Limb (tissue), 2 donors: ENCODE measurements at regions not wholly inside any gene's neighbourhood (a gene's known extent, or its start where the extent isn't known, plus 50 kb on each side); places are given as distances from the start of the nearest gene placed in this dataset.
A peak's percentile ranks its signal among the peaks of the same experiment; 100 is the strongest.

Experiments used
- DNase-seq, 2 donors: peaks; one replicate each; pipeline ENCODE4 v3.0.0-alpha.2; 2016; ENCODE audit errors: extremely low spot score in 2 of 2

DNA sequence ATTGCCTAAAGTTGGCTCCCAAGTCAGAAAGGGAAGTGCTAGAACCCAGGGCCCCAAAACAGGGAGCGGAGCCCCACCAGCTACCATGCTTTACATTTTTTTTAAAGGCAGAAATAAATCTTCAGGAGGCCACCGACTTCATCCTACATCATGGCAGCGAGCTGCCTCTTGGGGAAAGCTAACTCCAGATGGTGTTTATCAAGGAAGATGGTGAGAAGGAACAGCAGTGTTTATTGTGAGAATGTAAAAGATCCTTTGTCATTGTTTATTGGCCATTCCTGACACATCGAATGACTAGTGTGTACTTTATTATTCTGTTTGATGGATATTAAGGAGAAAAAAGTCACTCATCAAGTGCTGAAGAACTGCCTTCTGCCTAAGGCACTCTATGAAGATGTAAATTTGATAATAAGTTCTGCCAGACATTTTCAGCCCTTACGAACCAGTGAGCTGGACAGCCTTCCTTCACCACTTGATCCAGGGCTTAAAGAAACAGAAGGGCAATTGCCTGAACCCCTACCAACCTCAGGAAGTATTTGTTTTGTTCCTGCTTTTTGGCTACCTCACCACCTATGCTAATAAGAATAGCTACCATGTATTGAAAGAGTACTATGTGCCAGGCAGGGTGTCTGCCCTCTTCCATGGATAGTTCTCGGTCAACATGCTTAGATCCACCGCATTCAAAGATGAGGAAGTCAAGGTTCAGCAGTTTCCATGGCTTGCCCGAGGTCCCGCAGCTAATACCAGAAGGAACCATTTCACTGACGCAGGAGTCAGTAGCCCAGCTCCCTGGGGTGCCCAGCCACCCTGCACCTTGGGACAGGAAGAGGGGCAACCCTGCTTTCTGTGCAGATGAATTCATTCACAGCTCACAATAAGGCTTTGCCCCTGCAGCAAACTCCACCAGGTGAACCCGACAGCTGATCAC lies 194.7 kb upstream of the RREB1 start:
- DNase-seq: no peak

DNA sequence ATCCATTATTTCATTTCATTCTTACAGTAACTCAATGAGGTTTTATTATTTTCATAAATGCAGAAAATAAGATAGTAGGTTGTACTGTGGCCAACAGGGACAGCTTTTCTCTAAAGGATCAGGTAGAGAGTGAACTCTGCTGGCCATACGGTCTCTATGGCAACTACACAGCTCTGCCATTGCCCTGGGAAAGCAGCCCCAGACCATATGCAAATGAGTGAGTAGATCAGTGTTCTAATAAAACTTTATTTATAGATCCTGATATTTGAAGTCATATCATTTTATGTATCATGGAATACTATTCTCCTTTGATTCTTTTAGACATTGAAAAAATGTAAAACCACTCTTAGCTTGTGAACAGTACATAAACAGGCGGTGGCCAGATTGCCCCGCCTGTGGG lies 192.5 kb upstream of the RREB1 start:
- no peak for DNase-seq

DNA sequence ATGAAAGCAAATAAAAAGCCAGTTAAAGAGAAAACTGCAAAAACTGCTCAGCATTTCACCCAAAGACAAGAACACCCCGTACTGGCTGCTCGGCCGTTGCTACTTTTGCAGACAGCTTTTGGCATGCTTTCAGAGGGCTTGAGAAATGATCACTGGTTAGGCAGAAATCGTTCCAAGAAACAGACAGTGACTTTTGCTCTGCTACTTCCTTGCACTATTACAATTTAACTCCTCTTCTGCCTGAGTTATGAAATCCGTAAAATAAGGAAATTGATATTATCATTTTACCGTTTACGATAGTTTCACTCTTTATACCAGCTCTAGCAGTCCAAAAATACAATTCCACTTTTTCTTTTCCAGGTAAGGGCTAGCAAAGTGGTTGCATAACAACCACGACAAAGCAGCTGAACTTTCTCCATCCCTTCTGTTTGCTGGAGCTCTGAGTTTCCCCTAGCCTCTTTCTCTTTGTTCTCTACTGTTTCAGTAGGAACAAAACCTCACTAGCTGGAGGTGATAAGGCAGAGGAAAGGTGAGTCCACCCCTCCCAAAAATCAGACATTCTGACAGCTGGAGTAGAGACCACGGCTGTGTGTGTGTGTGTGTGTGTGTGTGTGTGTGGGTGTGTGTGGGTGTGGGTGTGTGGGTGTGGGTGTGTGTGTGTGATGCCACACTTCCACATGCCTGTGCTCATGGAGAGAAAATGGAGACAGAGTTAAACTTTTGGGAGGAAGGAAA lies 191.8 kb upstream of the RREB1 start:
- DNase-seq: peak in 1 of 2 donors; percentile 65

DNA sequence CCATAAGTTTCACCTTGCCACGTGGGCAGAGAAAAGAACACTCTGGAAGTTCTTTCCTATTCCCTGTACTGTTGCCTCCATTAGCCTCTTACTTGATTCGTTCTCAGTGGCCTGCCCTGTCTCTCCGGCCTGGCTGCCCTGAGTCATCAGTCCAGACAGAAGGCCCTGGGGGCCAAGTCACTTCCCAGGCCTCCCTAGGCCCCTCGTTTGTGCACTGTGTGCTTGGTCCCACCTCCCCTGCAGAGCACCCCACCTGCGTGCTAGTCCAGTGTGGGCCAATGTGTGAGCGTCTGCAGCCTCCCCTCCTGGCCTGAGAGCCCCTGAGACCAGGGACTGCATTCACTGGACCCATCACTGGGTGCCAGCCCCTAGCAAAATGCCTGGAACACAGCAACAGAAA lies 191.2 kb upstream of the RREB1 start:
- DNase-seq: no peak

DNA sequence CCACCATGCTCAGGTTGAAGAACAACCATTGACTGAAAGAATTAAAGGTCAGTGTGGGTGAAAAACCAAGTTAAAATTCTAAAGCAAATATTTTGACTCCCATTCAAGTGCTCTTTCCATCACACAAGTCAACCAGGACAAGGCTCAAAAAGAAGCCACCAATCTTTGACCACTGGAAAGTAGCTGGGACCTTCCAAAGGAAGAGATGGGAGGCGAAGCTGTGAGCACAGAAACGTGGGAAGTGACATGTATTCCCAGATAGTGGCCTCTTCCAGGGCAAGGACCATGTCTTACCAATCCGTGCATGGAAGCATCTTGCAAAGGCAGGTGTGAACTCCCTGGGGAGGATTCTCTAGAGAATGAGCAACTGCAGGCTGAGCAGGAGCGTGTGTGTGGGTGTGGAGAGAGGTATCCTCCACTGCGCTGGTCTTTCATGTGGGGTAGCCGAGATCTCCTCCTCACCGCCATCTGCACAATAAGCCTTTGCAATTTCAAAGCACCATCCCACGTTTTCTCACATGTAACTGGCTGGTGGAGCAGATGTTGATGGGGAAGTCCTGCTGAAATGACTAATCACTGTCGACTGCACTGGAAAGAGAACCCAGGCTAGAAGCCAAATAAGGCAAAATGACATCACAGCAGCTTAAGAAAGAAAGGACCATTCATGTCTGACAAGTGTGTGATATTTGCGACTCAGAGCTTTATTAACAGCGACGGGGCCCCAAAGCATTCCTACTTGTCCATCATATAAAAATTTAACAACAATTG lies 189.4 kb upstream of the RREB1 start:
- no peak for DNase-seq

DNA sequence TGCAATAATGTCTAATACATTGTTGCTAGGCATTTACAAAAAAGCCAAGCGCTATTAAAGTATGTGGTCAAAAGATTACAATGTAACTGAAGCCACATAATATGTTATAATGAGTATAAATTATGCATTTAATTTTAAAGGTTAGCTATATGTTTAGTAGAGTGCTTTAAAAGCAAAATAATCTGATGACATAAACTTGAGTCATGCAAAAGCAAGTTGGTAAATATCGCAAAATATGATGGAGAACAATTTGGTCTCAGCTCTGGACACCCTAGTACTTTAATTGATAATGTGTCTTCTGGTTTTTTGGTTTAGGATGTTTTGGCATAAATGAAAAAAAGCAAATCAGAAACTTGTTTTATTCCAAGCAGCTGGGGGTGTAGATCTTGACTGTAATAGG lies 188.6 kb upstream of the RREB1 start:
- DNase-seq: no peak

DNA sequence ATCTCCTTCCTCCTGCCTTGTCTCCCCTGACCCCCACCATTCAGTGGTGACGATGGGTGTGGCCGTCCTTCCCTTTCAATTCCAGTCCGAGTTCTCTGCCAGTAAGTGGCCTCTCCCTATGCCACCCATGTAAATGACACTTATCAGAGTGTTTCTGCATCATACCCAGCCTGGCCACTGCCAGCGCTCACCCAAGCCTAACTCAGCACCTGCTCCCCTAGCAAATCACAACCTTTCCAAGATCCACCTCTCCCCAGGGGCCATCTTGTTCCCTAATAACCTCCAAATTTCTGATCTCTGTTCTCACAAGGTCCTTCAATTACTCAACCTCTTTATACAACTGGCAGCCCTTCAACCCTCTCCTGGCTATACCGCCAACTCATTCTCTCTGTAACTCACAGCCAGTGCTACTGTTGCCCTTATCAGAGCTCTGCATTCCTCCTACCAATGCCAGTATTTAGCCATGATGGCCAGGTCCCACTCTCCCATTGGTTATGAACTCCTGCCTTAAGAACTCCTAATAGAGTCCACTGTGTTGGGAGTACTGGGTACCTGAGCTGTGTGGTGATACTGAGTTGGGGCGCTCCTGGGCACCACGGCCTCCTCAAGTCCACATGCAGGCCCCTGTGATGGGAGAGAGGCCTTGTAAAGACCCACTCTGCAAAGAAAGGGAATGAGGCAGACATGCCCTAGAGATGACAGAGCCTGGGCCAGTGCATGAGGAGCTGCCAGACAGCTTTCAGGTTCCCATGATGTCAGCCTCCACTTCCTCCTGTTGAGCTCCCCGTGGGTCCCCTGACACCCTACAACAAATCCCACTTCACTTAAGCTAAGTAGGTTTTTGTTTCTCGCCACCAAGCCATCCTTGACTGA lies 187.4 kb upstream of the RREB1 start:
- DNase-seq: no peak

DNA sequence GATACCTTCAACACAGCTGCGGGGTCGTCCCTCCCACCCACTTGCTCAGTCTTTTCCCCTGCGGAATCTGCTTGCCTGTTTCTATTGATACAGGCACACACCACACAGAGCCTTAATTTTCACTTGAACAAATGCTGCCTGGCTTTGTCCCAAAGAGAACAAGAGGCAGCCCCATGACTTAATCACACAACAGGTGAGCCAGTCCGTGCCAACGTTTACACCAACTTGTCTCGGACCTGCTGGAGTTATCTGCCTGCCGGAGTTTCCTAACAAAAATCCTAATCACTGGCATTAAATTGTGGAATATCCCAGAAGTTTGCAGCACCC lies 186.8 kb upstream of the RREB1 start:
- DNase-seq: no peak

DNA sequence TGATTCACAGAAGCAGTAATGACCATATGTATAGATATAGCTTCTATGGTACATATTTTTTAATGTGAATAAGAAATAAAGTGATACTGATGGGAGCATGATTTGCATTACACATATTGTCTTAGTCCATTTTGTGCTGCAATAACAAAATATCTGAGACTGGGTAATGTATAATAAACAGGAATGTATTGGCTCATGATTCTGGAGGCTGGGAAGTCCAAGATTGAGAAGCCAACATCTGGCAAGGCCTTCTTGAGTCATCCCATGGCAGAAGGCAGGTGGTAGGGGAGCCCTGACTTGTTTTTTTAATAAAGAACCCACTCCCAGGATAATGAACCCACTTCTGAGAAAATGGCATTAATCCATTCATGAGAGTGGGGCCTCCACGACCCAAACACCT lies 185.6 kb upstream of the RREB1 start:
- no peak for DNase-seq

DNA sequence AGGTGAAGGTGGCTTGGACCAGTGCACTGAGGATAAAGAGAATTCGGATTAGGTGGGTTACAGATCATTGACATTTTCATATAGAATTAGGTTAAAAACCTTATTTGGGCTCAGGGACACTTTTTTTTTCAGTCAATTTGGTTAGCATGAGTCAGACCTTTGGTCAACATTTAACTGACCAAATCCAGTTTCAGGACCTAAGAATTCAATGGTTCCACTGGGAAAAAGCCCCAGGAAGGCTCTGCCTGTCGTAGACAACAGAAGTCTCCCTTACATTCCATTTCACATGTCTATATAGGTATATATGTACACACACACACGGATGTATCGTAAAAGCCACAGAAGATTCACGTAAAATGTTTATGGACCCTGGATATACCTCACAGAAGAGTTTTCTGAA lies 184.2 kb upstream of the RREB1 start:
- DNase-seq: no peak

DNA sequence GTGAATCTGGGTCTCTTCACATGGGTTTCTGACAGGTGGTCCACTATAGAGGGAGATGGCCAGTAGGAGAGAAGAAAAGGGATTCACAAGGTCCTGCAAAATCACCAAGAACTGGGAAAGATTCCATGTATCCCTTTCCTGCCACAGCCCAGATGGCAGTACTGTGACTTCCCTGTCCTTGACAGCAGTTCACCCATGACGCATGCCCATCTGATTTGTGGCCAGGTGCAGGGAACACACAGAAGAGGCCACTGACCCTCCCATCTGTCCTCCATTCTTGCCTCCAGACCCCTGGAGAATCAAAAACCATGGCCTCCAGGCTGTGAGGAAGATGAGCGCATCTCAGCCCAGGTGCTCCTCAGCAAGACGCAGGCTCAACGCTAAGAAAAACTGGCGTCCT lies 183.1 kb upstream of the RREB1 start:
- no peak for DNase-seq

DNA sequence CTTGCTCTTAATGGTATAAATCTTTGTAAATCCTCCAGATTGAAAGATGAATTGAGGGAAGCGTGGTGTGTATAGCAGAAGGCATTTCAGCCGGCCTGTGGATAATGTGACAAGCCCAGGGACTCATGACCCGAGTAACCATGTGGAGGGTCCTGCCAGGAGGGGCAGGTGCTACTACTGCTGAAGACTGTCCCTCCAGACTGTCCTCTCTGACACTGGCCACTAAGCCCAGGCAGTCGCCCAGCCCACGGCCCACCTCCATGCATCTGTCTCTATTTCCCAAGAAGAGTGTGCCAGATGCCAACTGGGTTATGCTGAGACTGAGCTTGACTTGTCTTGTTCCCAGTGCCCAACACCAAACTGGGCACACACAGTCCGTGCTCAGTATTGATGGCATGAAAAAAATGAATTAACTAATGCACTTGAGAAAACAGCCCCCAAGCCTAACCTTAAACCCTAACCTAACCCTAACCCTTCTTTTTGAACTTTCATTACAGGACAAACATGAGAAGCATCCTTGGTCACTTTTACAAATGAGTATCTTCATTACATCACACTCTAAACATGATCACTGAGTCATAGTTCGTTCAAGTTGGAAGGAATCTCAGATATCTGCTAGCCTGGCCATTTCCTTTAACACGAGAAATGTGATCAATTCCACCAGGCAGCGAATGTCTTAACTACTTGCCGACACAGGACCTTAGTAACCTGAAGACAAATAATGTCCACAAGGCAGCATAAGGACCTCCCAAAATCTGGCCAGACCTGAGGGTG lies 182.2 kb upstream of the RREB1 start:
- DNase-seq: no peak

DNA sequence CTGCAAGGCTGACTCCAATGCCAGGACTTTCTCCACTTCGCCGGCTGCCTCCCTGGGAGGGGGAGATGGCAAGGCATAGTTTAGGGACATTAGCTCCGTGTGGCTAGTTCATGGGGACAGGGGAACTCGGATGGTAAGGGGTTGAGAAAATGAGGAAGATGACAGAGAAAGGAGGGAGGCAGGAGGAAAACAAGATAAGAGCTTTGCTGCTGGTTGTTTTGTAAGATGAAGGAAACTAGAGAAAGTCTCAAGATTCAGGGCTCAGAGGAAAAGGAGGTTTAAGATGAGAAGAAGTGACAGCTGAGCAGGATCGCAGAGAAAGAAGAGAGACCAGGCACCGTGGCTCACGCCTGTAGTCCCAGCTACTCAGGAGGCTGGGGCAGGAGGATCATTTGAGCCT lies 180.9 kb upstream of the RREB1 start:
- no peak for DNase-seq

DNA sequence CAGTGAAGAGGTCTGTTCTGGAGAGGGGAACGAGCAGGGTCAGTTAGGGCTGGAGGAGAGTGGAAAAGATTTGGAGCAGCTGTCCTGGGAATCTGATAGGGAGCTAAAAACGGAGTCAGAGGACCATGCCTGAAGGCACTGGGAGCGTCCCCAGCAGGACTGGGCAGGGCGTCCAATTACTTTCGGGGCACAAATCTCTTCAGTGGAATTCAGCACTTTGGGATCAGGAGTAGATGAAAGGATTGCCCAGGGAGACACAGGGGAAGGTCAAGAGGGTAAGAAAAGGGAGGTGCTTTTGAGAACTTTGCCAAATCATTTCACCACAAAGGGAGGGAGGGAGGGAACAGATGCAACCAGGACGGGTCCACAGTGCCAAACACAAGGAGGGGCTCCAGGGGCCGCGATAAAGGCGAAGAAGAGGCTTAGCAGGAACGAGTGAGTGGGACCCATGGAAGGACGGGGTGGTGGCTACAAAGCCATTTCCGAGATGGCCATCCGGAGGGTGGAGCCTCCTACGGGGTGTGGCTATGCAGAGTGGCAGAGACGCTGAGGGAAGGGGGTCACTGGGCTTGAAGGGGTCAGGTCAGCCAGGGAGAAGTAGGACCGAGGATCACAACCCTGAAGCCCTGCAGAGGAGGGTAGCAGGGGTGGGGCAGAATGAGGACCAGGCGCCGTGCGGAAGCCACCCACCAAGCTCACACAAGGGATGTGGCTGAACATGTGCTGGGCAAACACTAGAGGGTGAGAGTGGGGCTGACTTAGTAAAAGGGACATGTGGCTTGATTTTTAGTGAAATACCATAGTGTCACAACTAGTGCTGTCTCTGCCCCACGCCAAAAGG lies 180.0 kb upstream of the RREB1 start:
- DNase-seq: peak in 1 of 2 donors; percentile 52

DNA sequence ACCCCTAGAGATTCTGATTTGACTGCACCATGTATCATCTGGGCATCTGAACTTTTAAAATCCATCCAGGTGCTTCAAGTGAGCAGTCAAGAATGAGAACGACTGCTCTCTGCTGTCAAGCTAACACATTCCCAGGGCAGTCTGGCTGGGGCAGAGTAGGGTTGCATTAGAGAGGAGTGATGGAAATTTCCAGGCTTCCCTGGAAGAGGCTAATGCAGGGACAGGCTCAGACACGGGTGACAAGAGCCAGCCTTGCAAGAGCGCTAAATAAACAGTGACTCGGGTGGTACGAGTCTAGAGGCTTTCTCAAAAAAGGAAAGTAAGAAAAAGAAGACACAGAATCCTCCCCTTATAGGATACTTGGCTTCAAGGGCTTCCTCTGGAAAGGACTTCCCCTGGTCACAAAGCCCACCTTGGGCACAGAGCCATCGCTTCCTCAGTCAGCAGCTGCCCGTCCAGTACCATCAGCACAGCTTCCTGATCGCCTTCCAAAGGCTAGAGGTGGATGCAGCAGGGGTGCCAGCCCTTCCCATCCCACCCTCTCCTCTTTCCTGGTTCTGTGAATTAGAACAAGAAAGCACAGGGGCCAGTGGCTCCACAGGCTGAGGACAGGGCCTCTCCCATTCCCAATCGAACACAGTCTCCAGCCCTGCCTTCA lies 177.4 kb upstream of the RREB1 start:
- no peak for DNase-seq

DNA sequence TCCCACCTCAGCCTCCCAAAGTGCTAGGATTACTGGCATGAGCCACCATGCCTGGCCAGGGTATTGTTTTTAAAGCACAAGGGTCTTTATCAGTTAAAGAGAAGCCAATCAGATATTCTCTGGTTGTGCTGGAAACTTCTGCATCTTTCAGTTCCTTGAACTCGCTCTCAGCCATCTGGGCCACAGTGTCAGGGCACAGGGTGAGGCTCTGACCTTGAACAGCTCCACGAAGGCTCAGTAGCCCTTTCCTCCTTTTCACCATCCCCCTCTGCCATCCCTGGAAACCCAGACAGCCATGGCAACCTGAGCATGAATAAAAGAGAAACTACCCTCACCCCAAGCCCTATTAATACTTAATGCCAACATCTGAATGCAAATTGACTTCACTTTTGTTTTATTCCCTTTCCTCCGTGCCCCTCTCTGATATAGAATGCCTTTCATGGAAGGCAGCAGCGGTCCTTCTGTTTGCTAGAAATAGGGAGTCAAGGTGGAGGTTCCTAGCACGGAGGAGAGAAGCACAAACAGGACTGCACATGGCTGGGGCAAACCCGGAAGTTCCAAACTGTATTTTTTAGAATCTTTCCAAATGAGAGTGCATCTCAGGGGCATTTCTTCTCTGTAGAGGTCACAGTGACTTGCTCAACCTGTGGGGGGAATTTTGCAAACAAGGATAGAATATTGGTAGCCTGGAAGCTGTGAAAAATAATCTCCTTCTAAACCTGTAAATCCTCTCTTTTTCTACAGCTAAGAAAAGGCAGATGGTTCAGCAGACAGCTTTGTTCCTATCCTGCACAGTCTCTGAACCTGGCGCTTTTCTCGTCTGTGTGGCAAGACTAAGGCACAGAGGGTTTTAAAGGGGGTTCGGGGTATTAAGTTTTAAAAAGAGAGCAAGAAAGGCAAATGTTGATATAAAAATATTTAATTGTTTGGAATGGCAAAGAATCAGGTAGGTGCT lies 176.4 kb upstream of the RREB1 start:
- DNase-seq: no peak

DNA sequence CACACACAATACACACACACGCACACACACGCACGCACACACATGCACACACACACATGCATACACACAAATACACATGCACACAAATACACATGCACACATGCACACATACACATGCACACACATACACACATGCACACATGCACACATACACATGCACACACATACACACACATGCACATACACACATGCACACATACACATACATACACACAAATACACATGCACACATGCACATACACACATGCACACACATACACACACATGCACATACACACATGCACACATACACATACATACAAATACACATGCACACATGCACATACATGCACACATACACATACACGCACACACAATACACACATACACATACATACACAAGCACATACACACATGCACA lies 175.4 kb upstream of the RREB1 start:
- no peak for DNase-seq

DNA sequence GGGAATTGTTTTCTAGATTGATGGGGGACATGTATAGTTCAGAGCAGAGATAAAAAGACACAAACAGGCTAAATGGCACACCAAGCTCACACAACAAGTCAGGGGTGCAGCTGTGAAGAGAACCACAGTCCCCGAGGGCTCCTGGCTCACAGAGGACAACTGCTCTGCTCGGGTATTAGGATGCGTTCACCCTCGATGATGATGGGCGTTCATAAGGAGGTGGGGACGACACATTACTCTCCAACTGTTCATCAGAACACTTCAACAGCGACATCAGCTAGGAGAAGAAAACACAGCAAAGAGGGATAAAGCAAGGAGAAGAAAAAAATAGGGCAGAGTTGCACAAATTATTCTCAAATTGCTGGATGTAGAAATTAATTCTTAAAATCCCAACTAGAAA lies 174.8 kb upstream of the RREB1 start:
- no peak for DNase-seq
